GM18502 (cell line): ENCODE measurements at regions not wholly inside any gene's neighbourhood (a gene's known extent, or its start where the extent isn't known, plus 50 kb on each side); places are given as distances from the start of the nearest gene placed in this dataset.
"Not testable (repeated sequence)": the region's sequence is repeated elsewhere in the genome, so short reads cannot be mapped to it uniquely, and the experiment has no call there.

Experiments used
- ATAC-seq: cut with Tn5 transposase; IDR thresholded peaks from one replicate; pipeline ENCODE4 v1.9.1; 2021; ENCODE audit warnings: mild to moderate bottlenecking; ENCODE audit not compliant: unreplicated experiment, poor library complexity

DNA sequence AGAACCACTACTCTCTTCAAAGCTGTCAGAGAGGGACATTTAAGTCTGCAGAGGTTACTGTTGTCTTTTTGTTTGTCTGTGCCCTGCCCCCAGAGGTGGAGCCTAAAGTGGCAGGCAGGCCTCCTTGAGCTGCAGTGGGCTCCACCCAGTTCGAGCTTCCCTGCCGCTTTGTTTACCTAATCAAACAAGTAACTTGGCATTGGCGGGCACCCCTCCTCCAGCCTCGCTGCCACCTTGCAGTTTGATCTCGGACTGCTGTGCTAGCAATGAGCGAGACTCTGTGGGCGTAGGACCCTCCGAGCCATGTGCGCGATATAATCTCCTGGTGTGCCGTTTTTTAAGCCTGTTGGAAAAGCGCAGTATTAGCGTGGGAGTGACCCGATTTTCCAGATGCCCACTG, 920.7 kb downstream of the REEP3 start:
- not testable (repeated sequence) for ATAC-seq

DNA sequence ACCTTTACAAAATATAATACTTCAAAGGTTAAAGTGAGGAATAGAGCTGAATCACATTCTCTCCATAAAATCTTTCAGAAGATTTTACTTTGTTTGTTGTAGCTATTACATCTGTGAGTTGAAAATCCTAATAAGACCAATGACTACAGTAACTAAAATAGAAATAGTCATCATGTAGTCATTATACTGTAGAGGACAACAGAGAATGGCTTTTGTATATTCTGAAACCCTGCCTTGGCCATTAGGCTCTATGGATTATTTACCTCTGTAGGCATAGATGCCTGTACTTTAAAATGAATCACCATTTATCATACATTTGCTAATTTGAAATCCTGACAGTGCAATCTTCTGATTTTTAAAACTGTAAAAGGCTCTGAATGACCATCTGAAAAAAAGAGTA, 923.0 kb downstream of the REEP3 start:
- ATAC-seq = no peak

DNA sequence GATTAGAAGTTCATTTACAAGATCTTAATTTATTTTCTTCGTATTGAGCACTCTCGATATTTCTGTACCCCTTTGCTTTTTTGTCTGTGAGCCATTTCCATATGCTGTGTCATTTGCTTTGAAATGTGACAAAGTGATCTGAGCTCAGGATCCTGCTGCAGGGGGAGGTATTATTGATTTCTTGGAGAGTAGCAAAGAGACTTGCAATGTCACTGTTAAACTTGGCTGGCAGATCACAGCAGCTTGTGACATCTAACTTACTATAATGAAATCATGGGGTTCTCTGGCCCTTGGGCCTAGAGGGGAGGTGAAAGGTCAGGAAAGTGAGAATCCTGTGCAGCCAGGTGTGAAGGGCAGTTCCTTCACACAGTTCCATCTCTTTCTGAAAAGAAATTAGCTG, 923.4 kb downstream of the REEP3 start:
- ATAC-seq = no peak

DNA sequence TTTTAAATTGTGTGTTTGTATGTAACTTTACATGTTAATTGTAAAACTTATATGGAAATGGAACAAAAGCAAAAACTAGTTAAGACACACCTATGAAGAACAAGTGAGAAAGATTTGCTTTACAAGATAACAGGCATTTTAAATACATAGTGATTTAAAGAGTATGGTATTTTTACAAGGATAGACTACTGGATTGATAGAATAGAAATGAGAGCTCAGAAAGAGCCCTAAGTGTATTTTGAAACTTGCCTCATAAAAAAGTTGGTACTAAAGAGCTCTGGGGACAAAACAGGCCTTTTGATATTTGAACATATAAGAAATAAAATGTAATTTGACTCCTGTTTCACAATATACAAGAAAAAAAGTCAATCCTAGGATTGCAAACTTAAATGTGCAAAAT, 928.4 kb downstream of the REEP3 start:
- no peak for ATAC-seq

DNA sequence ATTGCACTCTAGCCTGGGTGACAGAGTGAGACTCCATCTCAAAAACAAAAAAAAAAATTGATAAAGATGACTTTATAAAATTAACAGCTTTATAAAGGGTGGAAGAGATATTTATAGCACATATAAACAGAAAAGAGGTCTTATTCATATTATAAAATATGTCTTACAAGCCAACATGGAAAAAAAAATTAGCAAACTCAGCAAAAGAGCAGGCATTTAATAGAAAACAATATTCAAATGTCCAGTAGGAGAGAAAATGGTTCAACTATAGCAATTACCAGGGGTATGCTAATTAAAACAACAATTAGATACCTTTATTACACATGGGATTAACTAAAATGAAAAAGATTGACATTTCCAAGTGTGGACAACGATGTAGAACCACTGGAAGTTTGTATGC, 929.1 kb downstream of the REEP3 start:
- ATAC-seq = no peak

DNA sequence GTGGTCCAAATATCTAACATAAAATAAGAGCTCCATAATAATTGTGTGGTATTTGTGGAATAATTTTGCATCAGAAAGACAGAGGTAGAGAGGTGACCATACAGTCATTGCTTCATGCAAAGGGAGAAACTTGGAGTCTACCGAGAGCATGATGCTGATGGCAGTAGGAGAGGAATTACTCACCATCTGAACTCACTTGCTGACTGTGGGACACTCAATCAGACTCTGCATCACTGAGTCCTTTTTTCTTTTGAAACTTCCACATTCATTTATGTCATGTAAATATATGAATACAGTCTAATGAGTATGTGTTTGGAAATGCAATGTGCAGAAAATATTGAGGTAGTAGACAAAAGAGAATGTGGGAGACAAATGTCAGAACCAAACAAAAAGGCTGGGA, 933.8 kb downstream of the REEP3 start:
- ATAC-seq = no peak

DNA sequence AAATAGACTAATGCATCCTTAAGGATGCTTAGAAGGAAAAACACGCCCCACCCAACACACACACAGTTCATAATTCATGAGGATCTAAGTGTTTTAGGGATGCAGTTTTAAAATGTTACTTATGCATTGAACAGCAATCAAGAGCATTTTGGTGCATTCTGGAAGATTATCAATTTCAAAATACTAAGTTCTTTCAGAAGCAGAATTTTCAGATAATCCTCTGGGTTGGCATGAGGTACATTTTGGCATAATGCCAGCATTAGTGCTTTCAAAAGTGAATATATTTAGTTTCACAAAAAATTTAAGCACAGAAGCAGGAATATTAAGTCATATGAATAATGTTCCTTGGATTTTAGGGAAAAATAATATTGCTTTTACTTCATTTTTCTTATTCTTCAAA, 937.1 kb downstream of the REEP3 start:
- ATAC-seq = no peak

DNA sequence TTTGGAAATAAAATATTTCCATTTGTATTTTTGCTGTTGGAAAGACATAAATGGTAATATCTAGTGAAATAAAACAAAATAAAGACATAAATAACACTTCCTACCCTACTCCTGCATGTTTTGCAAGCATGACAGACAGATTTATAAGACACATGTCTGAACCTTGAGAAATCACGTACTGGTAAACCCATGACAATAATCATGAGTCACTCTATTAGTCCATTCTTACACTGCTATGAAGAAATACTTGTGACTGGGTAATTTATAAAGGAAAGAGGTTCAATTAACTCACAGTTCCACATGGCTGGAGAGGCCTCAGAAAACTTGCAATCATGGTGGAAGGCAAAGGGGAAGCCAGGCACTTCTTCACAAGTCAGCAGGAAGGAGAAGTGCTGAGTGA, 942.2 kb downstream of the REEP3 start:
- ATAC-seq = no peak

DNA sequence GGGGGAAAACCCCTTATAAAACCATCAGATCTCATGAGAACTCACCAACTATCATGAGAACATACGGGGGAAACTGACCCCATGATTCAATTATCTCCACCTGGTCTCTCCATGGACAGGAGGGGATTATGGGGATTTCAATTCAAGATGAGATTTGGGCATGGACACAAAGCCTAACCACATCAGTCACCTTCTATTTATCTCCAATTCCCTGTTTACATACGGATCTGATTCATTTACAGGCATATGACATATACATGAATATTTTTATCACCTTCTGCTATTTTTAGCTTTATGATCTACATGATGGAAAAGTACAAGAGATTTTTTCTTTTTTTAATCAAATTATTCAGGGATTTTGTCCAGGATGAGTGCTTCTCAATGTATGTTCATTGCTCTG, 944.5 kb downstream of the REEP3 start:
- ATAC-seq = no peak

DNA sequence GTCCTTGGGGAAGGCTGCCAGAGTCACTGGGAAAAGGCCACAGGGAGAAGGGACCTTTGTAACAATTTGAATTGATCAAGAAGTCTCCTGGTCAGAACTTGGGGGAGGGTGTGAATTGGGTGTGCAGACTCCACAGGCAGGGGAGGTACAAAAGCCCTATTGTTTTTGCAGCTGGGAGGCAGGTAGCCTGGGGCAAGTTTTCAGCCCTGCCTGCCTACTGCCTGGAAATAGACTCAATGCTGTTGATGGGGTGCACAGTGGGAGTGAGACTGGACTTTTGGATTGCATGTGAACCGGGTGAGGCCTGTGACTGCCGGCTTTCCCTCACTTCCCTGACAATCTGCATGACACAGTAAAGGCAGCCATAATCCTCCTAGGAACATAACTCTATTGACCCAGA, 947.0 kb downstream of the REEP3 start:
- ATAC-seq = no peak

DNA sequence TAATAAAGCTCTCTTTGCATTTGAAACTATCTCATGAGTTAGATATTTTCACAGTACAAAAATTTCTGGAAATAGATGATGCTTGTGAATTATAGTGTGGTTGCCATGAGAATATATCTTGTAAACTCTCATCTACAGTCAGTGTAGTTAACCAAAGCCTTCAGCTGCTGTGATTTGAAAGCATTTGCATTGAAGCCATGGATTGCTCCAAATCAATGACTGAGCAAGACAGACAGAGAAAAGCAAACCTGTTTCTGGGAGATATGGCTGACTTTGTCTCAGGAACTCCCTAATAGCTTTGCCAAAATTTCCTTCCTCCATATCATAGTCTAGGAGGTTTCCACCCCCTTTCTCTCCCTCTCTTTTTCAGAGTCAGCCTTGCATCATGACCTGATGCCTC, 955.3 kb downstream of the REEP3 start:
- ATAC-seq = no peak

DNA sequence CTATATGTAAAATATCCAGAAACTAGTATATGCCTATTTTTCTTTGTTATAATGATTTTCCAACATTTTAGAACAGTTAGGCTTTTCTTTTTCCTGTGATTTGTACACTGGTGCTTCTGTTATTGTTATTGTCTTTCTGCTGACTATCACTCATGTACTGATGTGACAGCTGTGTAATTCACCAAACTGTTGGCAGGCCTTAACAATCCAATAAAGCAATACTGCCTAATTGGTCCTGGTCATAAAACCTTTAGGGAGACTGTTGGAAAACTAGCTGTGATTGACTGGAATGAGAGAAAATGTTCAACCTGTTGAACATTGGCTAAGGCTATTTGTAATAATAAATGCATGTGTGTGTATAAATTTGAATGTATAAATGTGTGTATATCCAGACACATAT, 956.6 kb downstream of the REEP3 start:
- no peak for ATAC-seq

DNA sequence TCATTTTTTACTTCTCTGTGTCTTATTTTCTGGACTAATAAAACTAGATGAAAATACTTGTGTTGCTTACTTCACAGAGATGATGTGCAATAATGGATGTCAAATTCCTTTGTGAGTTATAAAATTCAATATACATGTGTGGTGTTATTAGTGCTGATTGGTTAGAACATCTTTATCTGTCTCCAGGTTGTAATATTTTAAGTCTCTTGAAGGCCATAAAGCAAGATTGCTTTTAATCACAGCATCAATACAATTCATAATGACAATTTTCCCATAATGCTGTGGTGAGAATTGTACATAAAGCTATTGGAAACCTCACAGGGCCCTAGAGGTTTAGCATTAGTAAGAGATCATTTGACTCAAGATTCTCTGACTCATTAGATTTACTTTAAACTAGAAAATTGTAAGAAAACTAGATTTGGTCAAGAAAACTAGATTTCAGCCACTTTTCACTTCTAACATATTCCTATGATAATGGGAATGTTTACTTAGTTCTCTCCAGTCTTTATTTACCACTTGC, 963.7 kb downstream of the REEP3 start:
- no peak for ATAC-seq

DNA sequence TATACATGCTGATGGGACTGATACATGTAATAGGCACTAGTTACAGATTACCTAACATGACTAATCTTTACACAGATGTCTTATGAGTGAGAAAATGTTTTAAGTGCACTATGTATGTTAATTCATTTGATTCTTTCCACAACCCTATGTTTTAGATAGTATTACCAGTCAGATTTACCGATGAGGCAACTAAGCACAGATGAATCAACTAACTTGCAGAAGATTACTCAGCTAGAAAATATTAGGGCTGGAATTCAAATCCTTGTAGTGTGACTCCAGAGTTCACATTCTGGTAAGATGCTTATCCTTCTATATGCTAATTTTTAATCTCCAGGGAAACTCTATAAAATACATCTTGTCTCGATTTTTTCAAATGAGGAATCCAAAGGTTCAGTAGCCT, 964.9 kb downstream of the REEP3 start:
- no peak for ATAC-seq

DNA sequence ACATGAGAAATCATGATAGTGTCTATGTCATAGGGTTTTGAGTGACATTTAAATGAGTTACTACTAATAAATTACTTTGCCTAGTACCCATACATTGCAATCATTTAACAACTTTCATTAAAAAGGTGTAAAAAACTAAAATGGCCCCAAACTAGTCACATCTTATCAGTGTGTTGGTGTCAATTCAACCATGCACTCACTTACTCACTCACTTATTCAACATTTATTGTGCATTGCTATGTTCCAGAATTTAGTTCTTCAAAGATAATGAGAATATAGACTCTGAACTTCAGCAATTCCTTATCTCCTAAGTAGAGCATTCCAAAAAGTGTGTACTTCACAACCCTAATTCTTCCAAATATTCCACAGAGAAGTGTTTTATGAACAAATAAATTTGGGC, 965.7 kb downstream of the REEP3 start:
- no peak for ATAC-seq

DNA sequence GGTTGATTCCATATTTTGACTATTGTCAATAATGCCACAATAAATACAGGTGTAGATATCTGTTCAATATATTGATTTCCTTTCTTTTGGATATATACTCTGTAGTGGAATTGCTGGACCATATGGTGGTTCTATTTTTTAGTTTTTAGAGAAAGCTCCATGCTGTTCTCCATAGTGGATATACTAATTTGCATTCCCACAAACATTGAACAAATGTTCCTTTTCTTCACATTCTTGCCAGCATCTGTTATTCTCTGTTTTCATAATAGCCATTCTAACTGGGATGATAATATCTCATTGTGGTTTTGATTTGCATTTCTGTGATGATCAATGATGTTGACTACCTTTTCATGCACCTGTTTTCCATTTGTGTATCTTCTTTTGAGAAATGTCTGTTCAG, 973.7 kb downstream of the REEP3 start:
- ATAC-seq = no peak

DNA sequence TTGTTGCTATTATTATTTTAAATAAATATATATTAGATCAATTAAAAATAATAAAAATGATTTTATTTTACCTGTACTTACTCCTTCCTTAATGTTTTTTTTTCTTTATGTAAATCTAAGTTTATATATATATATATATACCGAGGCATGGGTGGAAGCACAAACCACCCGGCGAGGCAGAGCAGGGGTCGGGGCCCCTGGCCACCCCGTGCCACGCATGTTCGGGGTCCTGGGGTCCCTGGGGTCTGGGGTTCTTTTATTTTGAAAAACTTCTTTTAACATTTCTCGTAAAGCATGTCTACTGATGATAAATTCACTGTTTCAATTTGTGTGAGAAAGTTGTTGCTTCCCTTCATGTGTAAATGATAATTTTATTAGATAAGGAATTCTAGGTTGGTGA, 976.1 kb downstream of the REEP3 start:
- ATAC-seq = no peak

DNA sequence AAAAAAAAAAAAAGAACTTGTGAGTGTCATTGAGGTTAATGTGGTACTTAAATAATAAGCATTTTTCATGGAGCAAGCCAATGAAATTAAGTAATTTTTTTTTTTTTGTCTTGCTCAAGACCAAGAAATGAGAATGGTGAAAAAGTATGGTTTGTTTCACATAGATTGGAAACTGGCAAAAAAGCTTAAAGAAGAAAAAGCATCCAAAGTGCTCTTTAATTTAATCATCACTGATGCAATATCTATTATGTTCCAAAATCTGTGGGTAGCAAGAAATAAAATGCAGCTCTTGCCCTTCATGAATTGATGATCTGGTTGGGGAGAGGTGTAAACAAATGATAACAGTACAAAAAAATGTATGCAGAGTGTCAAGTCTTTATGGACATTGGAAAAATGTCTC, 980.6 kb downstream of the REEP3 start:
- no peak for ATAC-seq

DNA sequence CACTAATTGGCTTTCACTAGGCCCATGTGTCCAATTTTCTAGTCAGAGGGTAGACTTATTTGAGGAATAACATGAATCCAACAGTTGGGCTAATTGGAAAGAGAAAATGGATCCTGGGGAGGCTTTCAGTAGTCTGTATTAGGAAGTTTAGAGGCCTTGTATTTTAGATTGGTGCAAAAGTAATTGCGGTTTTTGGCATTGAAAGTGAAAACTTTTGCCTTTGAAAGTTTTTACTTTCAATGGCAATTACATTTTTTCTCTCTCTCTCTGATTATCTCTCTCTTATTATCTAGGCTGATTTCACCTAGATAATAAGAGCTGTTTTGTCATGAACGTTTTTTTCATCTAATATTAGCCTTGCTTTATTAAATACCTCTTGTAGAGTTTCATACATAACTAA, 981.7 kb downstream of the REEP3 start:
- no peak for ATAC-seq

DNA sequence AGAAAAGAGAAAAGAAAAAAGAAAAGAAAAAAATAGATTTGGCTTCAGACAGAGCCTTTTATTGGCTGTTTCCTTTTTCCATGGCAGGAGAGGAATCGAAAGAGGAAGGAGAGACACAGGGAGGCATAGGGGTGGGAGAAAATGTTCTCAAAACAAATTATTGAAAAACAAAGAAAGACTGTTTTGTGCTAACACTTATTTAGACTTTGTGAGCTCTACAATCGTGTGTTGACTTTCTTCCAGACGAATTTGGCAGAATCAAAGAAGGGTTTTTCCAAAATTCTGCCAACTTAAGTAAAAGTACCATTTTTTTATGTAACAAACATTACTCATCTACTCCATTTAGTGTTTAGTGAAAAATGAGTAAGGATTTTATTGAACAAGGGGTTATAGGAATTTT, 982.2 kb downstream of the REEP3 start:
- no peak for ATAC-seq

DNA sequence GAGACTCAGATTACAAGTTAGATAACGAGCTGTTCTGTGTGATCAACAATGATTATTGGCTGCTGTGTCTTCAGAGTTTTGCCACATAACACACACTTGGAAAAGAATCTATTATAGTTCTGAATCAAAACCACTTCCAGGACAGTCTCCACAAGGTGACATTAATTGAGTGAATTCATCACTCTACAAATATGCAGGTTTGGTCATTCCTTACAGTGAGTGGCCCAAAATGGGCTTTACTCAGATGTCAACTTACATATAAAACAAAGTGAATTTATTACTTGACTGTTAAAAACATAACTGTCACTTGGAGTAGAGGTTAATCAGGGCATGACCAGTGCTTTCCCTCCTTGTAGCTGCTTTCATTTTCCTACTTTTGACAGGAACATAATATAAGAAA, 984.3 kb downstream of the REEP3 start:
- no peak for ATAC-seq

DNA sequence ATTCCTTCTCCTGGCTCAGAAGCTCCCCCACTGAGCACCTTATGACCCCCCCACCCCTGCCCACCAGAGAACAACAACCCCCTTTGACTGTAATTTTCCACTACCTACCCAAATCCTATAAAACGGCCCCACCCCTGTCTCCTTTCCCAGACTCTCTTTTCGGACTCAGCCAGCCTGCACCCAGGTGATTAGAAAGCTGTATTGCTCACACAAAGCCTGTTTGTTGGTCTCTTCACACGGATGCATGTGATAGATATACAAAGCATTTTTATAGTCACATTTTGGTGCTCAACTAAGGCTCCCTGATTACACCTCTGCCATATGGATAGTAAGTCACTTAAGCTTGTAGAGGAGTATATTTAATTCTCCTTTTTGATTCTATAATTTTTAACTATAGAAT, 985.8 kb downstream of the REEP3 start:
- ATAC-seq = no peak

DNA sequence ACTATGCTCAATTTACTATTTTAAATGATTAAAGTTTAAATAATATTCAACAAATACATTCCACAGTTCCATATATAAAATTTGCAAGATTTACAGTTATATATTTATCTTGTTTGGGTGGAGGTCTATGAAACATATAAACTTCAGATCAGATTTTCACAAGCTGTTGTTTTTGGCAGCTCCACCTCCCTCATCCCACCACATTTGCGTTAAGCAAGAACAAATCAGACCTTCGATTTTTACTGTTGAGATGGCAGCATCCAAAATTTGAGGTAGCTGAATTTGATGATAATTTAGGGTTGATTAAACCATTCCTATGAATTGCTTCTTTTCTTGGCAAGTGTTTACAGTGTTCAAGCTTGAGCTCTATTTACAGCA, 986.4 kb downstream of the REEP3 start:
- no peak for ATAC-seq
